GM19452 (cell line): ENCODE measurements at regions not wholly inside any gene's neighbourhood (a gene's known extent, or its start where the extent isn't known, plus 50 kb on each side); places are given as distances from the start of the nearest gene placed in this dataset.
"Not testable (repeated sequence)": the region's sequence is repeated elsewhere in the genome, so short reads cannot be mapped to it uniquely, and the experiment has no call there.

Experiments used
- ATAC-seq: cut with Tn5 transposase; IDR thresholded peaks from one replicate; pipeline ENCODE4 v1.9.1; 2021; ENCODE audit not compliant: unreplicated experiment

DNA sequence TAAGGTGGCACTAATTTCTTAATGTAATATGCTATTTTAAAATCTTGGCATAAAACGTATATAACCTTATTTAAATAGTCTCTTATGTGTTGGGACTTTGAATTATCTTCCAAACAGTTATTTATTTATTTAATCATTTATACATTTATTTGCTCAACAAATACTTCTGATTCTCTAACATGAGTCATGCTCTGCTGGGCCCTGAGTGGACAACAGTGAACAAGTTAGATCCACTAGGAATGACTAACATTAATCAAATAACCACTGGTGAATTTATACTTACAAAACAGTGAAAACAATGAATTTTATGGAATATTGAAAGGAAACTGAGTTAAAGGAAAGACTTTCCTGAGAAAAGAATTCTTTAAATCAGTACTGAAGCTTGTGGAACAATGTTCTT, 1257.2 kb upstream of the CHAC2 start:
- ATAC-seq, result no peak

DNA sequence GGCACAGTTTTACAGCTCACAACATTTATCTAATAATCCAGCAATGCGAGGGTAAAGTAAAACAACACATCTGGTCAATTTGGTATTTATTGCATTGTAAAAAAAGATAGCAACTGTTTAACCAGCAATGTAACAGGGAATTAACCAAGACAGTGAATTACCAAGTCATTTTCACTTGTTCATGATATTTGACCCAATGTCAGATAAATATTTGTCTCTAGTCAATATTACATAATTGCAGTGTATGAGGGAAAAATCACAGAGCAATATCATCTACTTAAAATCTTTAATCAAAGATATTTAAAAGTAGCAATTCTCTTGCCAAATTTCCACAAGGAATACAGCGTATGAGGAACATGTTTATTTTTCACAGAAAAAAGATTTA, 1265.1 kb upstream of the CHAC2 start:
- no peak for ATAC-seq

DNA sequence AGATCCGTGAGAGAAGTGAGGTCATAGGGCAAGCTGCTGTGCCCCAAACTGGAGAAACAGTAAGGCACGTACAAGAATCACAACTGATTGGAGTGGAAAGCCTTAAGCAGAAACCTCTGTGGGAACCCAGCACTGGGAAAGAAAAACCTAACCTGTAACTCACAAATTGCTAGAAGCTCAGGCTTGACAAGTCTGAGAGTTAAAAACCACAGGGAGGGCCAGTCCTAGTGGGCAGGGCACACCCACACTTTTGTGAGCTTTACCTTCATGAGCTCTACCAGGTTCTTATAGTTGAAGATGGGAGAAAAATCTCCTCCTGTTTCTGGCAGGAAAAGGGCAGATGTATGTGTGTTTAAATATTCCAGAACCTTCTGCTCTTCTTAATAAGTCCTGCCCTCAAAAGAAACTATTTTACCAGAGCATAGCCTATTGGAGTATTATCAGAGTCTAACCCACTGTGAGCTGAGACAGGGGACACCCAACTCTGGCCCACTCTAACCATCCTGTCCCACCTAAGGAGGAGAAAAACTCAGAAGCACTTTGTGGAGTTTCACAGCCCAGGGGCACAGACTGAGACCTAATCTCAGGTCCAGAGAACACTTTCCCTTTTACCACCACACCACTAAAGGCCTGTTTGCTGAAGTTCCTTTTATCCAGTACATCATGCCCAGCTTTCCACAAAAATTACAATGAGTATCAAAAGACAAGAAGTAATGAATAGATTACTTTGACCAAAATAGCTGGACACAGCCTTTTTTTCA, 1265.7 kb upstream of the CHAC2 start:
- no peak for ATAC-seq

DNA sequence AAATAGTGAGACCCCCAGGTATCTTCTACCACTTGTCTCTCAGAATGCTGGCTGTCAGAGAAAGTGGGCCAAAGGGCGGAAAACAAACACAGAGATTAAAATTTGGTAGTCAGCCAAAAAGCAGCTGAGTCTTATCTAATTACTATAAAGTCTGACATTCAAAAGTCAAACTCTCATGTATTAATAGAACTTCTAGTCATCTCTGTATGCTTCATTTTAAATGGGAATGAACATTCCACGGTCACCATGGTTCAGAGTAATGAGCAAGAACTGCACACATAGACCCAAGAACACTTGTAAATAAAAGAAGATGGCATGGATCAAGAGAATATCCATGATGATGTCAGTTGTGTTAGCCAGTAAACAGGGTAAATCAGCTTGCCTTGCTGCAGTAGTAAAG, 1267.0 kb upstream of the CHAC2 start:
- no peak for ATAC-seq

DNA sequence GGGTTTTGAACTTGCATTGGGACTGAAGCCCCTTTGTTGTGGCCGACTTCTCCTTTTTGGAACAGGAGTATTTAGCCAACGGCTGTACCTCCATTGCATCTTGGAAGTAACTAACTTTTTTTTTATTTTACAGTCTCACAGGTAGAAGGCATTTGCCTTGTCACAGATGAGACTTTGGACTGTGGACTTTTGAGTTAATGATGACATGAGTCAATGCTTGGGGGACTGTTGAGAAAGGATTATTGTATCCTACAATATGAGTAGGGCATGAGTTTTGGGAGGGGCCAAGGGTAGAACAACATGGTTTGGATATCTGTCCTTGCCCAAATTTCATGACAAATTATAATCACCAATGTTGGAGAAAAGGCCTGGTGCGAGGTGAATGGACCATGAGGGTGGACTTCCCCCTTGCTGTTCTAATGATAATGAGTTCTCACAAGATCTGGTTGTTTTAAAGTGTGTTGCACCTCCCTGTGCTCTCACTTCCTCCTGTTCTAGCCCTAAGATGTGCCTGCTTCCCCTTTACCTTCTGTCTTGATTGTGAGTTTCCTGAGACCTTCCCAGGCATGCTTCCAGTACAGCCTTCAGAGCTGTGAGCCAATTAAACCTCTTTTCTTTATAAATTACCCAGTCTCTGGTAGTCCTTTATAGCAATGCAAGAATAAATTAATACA, 1269.4 kb upstream of the CHAC2 start:
- ATAC-seq, result no peak

DNA sequence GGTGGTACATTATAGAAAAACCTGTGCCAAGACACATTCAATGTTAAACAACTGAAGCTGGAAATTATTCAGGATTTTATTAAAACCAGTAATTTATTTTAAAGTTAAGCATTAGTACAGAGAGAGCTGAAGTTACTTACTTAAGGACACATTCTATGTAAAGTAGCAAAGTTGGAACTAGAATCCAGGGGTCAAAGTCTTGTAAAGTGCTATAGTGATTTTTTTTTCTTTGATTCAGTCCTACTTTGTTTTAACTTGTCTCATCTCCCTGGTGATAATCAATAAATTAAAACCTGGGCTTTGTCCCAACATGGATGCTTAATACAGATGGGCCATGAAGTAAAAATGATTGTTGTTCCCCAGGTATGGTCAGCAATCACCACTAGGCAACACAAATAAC, 1271.8 kb upstream of the CHAC2 start:
- ATAC-seq, result no peak

DNA sequence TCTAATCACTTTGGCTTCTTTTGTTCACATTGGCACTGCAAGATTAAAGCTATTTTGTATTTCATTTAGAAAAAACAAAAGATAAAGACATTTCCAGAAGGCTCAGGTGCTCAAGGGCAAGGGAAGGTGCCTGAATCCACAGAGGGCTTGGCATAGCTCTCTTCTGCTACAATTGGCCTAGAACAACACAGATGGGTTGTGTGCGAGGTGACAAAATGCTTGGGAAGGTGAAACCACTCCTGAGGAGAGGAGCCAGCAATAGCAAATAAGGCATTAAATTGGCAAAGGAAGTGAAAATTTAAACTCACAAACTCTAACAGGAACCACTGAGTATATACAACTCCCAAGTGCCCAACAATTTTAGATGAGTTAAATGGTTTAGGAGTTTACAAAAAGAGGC, 1290.4 kb upstream of the CHAC2 start:
- no peak for ATAC-seq

DNA sequence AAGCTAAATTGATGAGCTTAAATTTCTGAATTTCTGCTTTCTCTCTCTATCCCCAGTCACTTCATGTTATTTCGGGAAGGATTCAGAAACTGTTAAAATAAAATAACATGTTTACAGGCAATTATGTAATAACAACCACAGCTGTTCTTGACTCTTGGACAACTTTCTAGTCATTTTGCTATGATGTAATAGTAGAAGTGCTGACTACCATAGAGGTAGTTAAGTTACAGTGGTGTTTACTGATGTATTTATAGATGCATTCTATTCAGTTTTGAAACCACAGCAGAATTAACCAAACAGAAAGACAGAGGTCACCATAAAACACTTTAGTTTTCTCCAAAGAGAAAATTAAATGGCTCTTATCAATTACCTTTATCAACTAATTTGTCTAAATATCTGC, 1292.0 kb upstream of the CHAC2 start:
- ATAC-seq, result no peak

DNA sequence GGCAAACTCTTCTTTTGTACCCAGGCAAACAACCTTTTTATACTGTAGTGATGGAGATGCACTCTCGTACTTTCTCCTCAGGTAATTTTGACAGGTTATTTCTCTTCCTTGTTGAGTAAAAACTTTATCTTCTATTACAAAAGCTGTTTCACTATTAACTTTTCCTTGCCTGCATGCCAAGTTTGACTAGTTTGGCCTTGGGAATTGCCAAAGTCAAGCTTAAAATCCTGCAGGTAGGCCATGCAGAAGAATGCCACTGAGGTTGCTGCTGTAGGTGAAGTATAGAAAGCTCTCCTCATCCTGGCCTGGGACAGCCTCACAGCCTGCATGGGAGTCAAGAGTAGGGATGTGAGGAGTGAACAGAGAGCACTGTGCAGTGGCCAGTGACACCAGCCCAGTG, 1293.5 kb upstream of the CHAC2 start:
- no peak for ATAC-seq

DNA sequence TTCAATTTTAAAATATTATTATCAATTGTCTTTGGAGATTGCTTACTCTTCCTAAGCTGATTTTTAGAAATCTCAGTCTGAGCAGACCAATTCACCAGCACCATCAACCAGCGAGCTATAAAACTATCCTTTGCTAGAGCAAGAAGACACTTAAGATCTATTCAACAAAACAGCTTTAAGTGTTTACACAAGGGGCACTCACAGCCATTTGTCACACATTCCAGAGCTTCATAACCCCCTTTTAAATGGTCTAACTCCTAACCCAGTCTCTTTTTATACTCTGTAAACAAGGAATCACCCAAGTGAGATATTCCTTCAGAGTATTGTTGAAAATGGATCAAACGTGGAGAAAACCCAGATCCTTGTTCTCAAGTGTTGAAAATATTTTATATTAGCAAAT, 1294.1 kb upstream of the CHAC2 start:
- ATAC-seq, result no peak

DNA sequence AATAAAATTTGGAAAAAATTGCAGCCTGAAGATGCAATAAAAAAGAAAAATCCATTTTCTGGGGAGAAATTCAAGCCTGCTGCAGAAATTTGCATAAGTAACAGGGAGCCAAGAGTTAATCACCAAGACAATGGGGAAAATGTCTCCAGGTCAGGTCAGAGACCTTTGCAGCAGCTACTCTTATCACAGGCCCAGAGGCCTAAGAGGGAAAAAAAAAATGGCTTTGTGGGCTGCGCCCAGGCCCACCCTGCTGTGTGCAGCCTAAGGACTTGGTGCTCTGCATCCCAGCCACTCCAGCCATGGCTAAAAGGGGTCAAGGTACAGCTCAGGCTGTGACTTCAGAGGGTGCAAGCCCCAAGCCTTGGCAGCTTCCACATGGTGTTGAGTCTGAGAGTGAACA, 1297.1 kb upstream of the CHAC2 start:
- not testable (repeated sequence) for ATAC-seq

DNA sequence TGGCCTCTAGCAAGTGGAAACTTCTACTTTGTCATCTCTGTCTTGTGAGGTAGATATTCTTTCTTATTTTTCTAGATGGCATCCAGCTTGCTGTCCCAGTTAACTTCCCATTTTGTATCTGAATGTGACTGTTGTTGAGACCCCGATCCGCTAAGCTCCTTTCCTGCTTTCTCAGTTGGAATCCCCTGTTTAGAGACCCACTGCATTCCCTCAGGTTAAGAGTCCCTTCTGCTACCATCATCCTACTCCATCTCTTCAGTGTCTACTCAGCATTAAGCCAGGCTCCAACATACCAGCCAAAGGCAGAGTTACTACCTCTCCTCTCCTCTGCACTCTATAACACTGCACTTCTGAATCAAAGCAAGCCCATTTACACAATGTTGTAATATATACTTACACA, 1300.4 kb upstream of the CHAC2 start:
- ATAC-seq, result no peak

DNA sequence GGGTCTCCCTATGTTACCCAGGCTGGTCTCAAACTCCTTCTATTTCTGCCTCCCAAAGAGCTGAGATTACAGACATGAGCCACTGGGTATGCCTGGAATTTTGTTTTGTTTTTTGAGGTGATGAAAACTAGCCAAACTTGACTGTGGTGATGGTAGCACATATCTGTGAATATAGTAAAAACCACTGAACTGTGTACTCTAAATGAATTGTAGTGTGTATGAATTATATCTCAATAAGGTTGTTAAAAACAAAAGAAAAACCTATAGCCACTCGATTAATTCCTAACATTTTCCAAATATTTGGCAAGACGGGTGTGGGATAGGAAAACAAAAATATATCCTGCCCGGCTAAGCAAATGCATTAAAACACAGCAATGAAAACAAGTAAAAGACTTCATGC, 1302.3 kb upstream of the CHAC2 start:
- no peak for ATAC-seq

DNA sequence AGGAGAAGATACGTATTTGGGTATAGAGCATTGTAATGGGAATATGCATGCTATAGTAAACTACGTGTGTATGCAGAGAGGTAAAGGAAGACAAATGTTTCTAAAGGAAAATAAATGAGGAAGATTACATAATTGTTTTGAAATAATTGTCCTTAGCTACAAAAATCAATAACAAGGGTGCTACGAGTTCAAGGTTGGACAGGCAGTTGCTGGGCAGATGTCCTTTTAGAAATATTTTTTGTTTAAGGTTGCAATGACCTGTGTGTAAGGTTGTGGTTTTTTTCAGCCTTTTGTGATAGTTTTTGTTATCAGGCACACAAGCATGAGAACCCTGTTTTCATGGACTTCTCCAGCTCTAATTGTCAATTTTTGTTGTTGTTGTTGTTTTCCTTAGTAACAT, 1304.1 kb upstream of the CHAC2 start:
- no peak for ATAC-seq

DNA sequence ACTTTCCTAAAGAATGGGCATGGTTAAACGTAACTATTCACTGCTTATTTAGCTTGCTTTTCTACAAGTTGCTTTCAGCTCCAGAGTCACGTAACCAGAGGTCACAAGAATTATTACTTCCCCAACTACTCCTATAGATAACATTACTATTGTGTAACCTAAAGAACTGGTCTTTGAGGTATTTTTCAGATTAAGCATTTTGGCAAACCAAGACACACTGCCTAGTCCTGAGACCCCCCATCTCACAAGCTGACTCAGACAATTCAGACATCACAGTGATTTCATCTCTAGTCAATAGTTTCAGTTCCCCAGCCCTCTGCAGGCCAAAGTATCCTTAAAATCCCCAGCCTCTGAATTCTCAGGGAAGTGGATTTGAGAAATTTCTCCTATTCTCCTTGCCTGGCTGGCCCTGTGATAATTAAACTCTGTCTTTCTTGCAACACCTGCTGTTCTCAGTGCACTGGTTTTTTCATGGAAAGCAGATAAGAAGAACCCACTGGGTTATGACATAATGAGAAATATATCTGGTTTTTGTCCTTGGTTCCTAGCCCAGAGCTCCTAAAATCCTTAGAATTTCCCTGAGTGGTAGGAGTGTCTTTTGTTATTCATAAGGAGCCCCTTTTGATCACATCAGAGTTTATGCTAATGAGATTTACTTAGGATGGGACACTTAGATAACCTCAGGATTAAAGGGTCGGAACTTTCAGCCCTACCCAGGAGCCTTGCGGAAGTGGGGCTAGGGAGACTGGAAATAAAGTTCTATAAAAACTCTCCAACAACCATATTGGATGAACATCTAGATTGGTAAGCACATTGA, 1310.8 kb upstream of the CHAC2 start:
- no peak for ATAC-seq

DNA sequence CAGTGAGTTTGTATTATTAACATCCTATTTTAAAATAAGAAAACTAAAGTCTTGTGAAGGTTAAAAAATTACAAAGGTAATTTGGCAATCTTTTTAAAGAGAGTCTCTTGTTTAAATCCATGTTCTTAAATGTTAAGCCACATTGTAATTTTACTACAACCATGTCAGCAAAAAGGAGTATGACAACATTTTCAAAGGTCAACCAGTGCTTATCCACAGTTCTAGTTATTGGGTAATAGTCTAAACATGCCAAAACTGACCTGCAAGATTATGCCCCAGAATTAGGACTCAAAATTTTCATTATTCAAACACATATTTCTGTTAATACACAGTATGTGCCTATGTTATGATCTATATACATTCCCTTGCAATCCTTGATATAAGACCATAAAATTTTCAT, 1312.6 kb upstream of the CHAC2 start:
- no peak for ATAC-seq

DNA sequence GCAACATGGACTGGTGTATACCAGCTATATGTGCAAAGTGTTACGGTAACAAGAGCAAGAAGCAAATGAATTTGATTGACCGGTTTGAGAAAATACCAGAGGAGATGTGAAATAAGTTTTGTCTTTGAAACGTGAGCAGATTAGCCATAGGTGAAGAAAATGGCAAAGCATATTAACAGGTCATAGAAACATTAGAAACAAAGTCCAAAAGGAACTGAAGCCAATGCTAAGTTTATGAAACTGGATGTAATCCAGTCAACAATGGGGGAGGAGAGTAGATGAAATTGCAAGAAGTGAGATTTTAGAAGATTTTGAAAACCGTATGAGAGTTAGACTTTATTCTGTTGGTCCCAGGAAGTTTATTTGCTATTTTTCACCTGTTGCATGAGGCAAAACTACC, 1315.4 kb upstream of the CHAC2 start:
- ATAC-seq, result no peak

DNA sequence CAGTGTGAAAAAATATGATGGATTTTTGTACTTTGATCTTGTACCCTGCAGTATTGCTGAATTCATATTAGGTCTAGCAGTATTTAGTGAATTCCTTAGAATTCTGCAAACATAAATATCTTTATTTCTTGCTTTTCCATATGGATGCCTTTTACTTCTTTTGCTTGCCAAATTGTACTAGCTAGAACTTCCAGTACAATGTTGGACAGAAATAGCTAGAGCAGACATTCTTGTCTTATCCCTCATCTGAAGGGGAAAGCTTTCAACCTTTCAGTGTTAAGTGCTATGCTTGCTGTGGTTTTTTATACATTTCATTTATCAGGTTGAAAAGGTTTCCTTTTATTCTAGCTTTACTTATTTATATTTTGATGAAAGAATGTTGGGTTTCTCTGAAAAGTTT, 1321.9 kb upstream of the CHAC2 start:
- ATAC-seq, result no peak

DNA sequence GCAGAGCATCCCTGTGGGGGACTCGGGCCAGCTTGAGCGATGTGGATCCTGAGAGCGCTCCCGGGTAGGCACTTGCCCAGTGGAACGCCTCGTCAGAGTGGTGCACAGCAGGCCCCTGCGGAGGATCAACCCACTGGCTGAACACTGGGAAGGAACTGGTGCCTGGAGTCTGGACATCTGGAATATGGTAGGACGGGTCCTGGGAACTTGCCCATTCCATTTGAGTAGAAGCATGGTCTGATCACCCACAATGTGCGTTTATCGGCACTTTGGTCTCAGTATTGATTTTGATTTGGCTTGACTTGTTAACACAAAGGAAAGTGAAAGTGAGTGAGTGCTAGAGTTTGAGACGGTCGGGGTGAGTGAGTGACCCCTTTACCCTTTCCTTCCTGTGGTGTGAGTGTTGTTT, 1336.2 kb upstream of the CHAC2 start:
- ATAC-seq, result no peak

DNA sequence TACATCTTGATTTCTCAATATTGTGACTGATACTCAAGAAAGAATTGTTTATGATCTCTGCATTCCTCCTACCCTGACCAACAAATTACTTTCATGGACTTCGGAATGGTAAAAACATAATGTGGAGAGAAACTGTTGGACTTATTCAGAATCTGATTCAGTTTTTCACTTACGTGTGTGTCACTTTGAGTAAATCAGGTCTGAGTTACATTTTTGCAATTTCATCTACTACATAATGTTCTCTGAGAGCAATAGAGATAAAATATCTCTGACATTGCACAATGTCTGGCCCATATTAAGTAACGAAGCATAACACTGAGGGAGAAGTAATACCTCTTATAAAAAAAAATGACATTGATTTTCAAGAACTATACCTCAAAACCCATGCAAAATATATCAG, 1337.9 kb upstream of the CHAC2 start:
- no peak for ATAC-seq

DNA sequence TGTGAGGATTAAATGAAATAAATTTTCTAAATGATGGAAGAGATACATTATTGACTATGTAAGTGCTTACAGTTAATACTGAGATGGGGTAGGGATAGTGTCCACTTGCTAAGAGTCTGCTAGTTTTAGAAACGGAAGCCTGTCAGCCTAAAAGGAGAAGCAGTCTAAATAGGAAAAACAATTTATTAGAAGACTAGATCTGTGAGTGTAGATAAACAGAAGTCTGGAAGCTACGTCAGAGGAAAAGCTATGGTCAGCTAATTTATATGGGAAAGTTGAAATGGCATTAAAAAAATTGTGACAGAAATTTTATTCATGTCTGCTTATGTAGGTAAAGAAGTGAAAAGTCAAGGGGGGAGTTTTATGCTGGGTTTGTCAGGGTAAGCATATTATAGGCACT, 1338.4 kb upstream of the CHAC2 start:
- ATAC-seq, result no peak

DNA sequence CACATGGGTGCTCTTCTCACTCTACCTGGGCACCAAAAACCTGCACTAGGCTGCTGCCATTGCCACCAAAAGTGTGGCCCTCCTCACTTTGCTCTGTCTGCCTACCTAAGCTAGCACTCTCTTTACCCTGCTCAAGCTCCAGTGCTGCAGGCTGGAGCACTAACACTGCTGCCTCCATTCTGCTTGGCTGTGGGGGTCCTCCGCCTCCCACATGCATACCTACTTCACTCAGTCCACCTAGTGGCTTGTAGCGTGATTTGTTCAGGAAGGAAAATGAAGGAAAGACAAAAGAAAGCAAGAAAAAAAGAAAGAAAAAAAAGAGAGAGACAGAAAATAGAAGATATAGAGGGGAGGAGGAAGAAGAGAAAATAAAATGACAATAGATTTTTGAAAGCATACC, 1339.4 kb upstream of the CHAC2 start:
- no peak for ATAC-seq
